ENCODE measurements at regions not wholly inside any gene's neighbourhood (a gene's known extent, or its start where the extent isn't known, plus 50 kb on each side); places are given as distances from the start of the nearest gene placed in this dataset.
"Not testable (repeated sequence)": the region's sequence is repeated elsewhere in the genome, so short reads cannot be mapped to it uniquely, and the experiment has no call there.

DNA sequence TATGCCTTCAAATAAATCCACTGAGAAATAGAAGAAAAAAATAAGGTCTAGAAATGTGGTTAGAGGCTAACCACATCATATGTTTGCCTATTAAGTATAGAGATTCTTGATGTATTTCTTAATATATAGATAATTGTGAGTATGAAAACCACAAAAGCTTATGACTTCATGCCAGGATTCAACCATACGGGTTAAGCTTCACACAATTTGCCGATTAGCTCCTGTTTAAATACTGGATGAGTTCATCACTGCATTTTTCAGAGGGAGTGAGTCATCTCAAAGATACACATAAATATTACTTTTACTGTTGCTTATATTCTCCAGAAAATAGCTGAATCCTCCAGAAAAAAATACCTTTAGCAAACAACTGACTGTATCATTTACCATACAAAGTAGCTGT, 79.6 kb downstream of the RPL10L start:
- no peak for DNase-seq (ENCODE audit: low read depth)
- H3K4me3 ChIP-seq (ENCODE audit: low read depth, low read length): no peak overlapping the region

GRCh38 chr14:46568161-46568560, 83.4 kb downstream of the RPL10L start:
- DNase-seq (ENCODE audit: low read depth); H3K4me3 ChIP-seq (ENCODE audit: low read depth, low read length): not testable (repeated sequence)

More for the DNA sequence above, 79.6 kb downstream of the RPL10L start:
- TF ChIP-seq CTCF (IDR thresholded peaks at IDR 0.05; ENCODE audit: insufficient read depth, low read depth, low read length, missing control alignments): no peak

DNA sequence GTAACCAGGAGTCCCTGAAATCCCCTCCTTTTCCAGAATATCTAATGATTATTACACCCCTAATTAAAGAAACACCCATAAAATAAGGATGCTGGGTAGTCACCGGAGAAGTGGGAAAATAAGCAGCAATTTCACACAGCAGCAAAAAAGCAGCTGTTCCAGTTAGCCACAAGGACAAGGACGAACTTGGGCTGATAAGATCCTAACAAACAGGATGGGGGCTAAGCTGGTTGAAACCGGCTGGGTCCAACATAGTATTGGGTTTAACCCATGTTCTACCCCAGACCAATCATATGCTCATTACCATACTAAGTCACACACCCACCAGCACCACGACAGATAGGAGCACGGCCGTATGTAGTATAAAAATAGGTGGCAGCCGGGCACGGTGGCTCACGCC, 100.7 kb downstream of the RPL10L start:
- TF ChIP-seq CTCF (IDR thresholded peaks at IDR 0.05; ENCODE audit: insufficient read depth, low read depth, low read length, missing control alignments): no peak
- no peak overlapping the region for H3K4me3 ChIP-seq (ENCODE audit: low read depth, low read length)
- no peak for DNase-seq (ENCODE audit: low read depth)

DNA sequence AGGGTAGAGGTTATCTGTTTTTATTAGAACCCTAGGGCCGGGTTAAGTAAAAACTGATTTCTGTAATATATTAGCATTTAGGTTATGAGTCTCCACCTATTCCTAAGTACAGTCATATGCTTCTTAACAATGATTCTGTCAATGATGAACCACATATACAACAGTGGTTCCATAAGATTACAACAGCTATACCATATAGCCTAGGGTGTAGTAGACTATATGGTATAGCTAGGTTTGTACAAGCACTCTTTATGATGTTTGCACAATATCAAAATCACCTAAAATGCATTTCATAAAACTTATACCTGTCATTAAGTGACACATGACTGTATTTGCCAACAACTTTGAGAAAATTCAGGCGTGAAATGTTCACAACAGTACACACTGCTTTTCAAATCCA, 110.6 kb downstream of the RPL10L start:
- no peak overlapping the region for H3K4me3 ChIP-seq (ENCODE audit: low read depth, low read length)
- no peak for TF ChIP-seq CTCF (IDR thresholded peaks at IDR 0.05; ENCODE audit: insufficient read depth, low read depth, low read length, missing control alignments)
- no peak for DNase-seq (ENCODE audit: low read depth)

DNA sequence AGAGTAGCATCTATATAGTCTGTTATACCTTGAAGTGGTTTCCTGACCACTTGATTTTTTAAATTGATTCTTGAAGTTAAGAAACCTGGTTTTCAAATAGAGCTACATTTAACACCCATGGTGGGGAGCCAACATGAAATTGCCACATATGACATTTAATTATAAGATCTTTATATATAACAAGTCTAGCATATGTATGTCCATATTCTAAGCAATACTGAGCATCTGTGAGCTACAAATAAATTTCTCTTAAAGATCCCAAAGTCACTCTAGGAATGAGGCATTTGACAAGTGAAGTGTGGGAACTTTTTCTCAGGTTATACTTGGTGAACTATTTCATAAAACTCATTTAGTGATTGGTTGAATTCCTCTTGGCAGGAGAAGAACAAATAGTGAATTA, 132.5 kb downstream of the RPL10L start:
- no peak for DNase-seq (ENCODE audit: low read depth)
- TF ChIP-seq CTCF (IDR thresholded peaks at IDR 0.05; ENCODE audit: insufficient read depth, low read depth, low read length, missing control alignments): no peak
- H3K4me3 ChIP-seq (ENCODE audit: low read depth, low read length): no peak overlapping the region

GRCh38 chr14:46508752-46509151, 142.8 kb downstream of the RPL10L start:
- not testable (repeated sequence) for DNase-seq (ENCODE audit: low read depth)

GRCh38 chr14:46499521-46499920, 152.1 kb downstream of the RPL10L start:
- DNase-seq (ENCODE audit: low read depth): no peak
- TF ChIP-seq CTCF (IDR thresholded peaks at IDR 0.05; ENCODE audit: insufficient read depth, low read depth, low read length, missing control alignments): no peak

More at GRCh38 chr14:46508752-46509151, 142.8 kb downstream of the RPL10L start:
- H3K4me3 ChIP-seq (ENCODE audit: low read depth, low read length): not testable (repeated sequence)

GRCh38 chr14:46496409-46496808, 155.2 kb downstream of the RPL10L start:
- no peak for TF ChIP-seq CTCF (IDR thresholded peaks at IDR 0.05; ENCODE audit: insufficient read depth, low read depth, low read length, missing control alignments)
- no peak overlapping the region for H3K4me3 ChIP-seq (ENCODE audit: low read depth, low read length)
- DNase-seq (ENCODE audit: low read depth): no peak

More at GRCh38 chr14:46499521-46499920, 152.1 kb downstream of the RPL10L start:
- no peak overlapping the region for H3K4me3 ChIP-seq (ENCODE audit: low read depth, low read length)

Measured in GM12865 (cell line).